ENCODE measurements at regions not wholly inside any gene's neighbourhood (a gene's known extent, or its start where the extent isn't known, plus 50 kb on each side); places are given as distances from the start of the nearest gene placed in this dataset.

DNA sequence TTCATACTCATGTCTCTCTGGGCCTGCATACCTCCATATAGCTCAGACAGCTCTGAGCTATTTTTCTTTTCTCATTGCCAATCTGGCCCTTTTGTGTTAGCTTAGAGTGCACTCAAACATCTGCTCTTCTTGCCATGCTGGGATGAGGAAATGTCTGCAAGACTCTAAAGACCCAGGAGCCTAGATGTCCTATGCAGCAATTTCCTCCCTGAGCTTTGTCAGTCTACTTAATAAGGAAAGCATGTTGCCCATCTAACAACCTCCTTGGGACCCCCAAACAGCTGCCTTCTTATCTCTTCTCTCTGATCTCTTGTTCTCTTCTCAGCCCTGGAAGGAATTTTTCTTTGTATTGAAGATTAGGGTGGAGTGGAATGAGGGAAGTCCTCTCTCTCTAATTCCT, 69.2 kb downstream of the UCHL1 start:
- POLR2A ChIA-PET = no interaction called here
- Mint-ChIP-seq H3K4me3 (no peak overlapping the region), H3K9me3 (no peaks in the 10 kb centered on the region)

DNA sequence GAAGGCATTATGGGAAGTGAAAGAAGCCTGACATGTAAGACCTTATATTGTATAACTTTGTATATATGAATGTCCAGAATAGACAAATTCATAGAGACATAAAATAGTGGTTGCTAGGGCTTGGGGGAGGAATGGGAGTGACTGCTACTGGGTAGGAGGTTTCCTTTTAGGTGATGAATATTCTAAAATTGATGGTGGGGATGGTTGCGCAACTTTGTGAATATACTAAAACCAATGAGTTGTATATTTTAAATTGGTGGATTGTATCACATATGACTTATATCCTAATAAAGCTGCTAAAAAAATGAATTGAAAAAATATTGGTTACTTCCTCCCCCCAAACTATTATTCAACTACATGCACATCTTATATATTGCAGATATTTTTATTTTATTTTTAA, 70.0 kb downstream of the UCHL1 start:
- intact Hi-C loops (cut with DNase I, micrococcal nuclease) = no loop called here
- no peaks in the 10 kb centered on the region for H3K36me3 Mint-ChIP-seq (ENCODE audit: low read depth)
- no peak for DNase-seq
- no peaks in the 10 kb centered on the region for H3K9me3 Mint-ChIP-seq
- CTCF ChIA-PET = no interaction called here
- H3K27me3 ChIP-seq (ENCODE audit: control insufficient read depth in 1 of 2, insufficient read depth in 2 of 2, low read length in 2 of 2) = no peaks in the 10 kb centered on the region
- POLR2A ChIA-PET = no interaction called here
- H3K27ac Mint-ChIP-seq = no peak overlapping the region
- no peak overlapping the region for H3K4me3 Mint-ChIP-seq
- H3K27ac ChIP-seq (ENCODE audit: low read depth in 1 of 2, low read length in 2 of 2) = no peak overlapping the region
- no peaks in the 10 kb centered on the region for H3K4me1 Mint-ChIP-seq (ENCODE audit: low read depth)
- no peaks in the 10 kb centered on the region for H3K36me3 ChIP-seq (ENCODE audit: insufficient read depth, low read length)
- no peaks in the 10 kb centered on the region for H3K9me3 ChIP-seq (ENCODE audit: control insufficient read depth in 1 of 2, insufficient read depth in 1 of 2, low read length in 2 of 2)
- TF ChIP-seq, protein P1, sequence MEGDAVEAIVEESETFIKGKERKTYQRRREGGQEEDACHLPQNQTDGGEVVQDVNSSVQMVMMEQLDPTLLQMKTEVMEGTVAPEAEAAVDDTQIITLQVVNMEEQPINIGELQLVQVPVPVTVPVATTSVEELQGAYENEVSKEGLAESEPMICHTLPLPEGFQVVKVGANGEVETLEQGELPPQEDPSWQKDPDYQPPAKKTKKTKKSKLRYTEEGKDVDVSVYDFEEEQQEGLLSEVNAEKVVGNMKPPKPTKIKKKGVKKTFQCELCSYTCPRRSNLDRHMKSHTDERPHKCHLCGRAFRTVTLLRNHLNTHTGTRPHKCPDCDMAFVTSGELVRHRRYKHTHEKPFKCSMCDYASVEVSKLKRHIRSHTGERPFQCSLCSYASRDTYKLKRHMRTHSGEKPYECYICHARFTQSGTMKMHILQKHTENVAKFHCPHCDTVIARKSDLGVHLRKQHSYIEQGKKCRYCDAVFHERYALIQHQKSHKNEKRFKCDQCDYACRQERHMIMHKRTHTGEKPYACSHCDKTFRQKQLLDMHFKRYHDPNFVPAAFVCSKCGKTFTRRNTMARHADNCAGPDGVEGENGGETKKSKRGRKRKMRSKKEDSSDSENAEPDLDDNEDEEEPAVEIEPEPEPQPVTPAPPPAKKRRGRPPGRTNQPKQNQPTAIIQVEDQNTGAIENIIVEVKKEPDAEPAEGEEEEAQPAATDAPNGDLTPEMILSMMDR (IDR thresholded peaks at IDR 0.05) = no peak
- H3K4me3 ChIP-seq (ENCODE audit: low read length) = no peak overlapping the region
- peaks cover 5% of the 10 kb centered on the region for H3K27me3 Mint-ChIP-seq
- H3K4me1 ChIP-seq (ENCODE audit: insufficient read depth, low read length) = no peaks in the 10 kb centered on the region
- ATAC-seq (ENCODE audit: poor library complexity) = no peak

More for the DNA sequence above, 69.2 kb downstream of the UCHL1 start:
- TF ChIP-seq, protein P1 (IDR thresholded peaks at IDR 0.05) = no peak
- Histone ChIP-seq H3K27ac (ENCODE audit: low read depth in 1 of 2, low read length in 2 of 2) (no peak overlapping the region), H3K36me3 (ENCODE audit: insufficient read depth, low read length) (no peaks in the 10 kb centered on the region), H3K27me3 (ENCODE audit: control insufficient read depth in 1 of 2, insufficient read depth in 2 of 2, low read length in 2 of 2) (no peaks in the 10 kb centered on the region), H3K4me3 (ENCODE audit: low read length) (no peak overlapping the region), H3K9me3 (ENCODE audit: control insufficient read depth in 1 of 2, insufficient read depth in 1 of 2, low read length in 2 of 2) (no peaks in the 10 kb centered on the region), H3K4me1 (ENCODE audit: insufficient read depth, low read length) (no peaks in the 10 kb centered on the region)
- CTCF ChIA-PET = interaction anchor here (0.6 kb wide), 1 partner anchor 18 kb away, joined by 4 read pairs; no protein-coding TSS in a partner anchor
- ATAC-seq (ENCODE audit: poor library complexity) (no peak), DNase-seq (no peak)
- H3K36me3 Mint-ChIP-seq (ENCODE audit: low read depth) = no peaks in the 10 kb centered on the region
- H3K4me1 Mint-ChIP-seq (ENCODE audit: low read depth) = no peaks in the 10 kb centered on the region
- peaks cover 2% of the 10 kb centered on the region for H3K27me3 Mint-ChIP-seq
- no peak overlapping the region for H3K27ac Mint-ChIP-seq
- intact Hi-C loops (cut with DNase I, micrococcal nuclease) = no loop called here

DNA sequence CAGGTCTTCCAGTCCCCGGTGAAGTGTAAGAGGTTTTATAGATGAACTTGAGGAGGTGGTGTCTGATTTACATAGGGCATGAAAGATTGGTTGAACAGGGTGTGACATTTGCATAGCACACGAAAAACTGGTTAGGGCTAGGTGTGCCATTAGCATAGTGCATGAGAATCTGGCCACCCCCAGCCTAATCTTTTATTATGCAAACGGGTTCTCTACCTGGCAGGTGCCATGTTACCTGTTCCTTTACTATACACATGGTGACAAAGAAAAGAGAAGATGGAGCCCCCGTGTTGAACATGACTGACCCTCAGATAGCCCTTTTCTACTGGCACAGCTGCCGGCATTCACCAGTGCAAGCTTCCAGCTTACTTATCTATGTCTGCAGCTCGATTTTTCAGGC, 71.0 kb downstream of the UCHL1 start:
- Histone ChIP-seq H3K27me3 (ENCODE audit: control insufficient read depth in 1 of 2, insufficient read depth in 2 of 2, low read length in 2 of 2) (no peaks in the 10 kb centered on the region), H3K4me1 (ENCODE audit: insufficient read depth, low read length) (no peaks in the 10 kb centered on the region), H3K9me3 (ENCODE audit: control insufficient read depth in 1 of 2, insufficient read depth in 1 of 2, low read length in 2 of 2) (no peaks in the 10 kb centered on the region), H3K4me3 (ENCODE audit: low read length) (no peak overlapping the region), H3K27ac (ENCODE audit: low read depth in 1 of 2, low read length in 2 of 2) (no peak overlapping the region), H3K36me3 (ENCODE audit: insufficient read depth, low read length) (no peaks in the 10 kb centered on the region)
- Mint-ChIP-seq H3K27me3 (peaks cover 9% of the 10 kb centered on the region), H3K4me3 (no peak overlapping the region), H3K9me3 (no peaks in the 10 kb centered on the region), H3K27ac (no peak overlapping the region), H3K36me3 (ENCODE audit: low read depth) (no peaks in the 10 kb centered on the region), H3K4me1 (ENCODE audit: low read depth) (no peaks in the 10 kb centered on the region)
- TF ChIP-seq, protein P1 (IDR thresholded peaks at IDR 0.05) = no peak
- DNase-seq (no peak), ATAC-seq (ENCODE audit: poor library complexity) (no peak)
- ChIA-PET CTCF (no interaction called here), POLR2A (no interaction called here)
- intact Hi-C loops (cut with DNase I, micrococcal nuclease) = no loop called here
